GM10266 (cell line): ENCODE measurements at regions not wholly inside any gene's neighbourhood (a gene's known extent, or its start where the extent isn't known, plus 50 kb on each side); places are given as distances from the start of the nearest gene placed in this dataset.

Source experiments
- DNase-seq: peaks from one replicate; pipeline ENCODE4 v3.0.0; 2012; ENCODE audit errors: extremely low spot score
- CTCF ChIP-seq: IDR thresholded peaks from 2 replicates; pipeline ENCODE4 v1.5.1; 2012; ENCODE audit warnings: mild to moderate bottlenecking, low read depth; ENCODE audit not compliant: control insufficient read depth, insufficient read depth; ENCODE audit errors: missing control alignments

GRCh38 chr15:29461877-29462276 lies 192.3 kb upstream of the NSMCE3 start:
- TF ChIP-seq CTCF: no peak
- DNase-seq: no peak

- TF ChIP-seq CTCF: no peak
- DNase-seq: no peak
Measured at GRCh38 chr15:29458361-29458760, 188.7 kb upstream of the NSMCE3 start.

GRCh38 chr15:29457729-29458128 lies 188.1 kb upstream of the NSMCE3 start:
- no peak for TF ChIP-seq CTCF
- no peak for DNase-seq

- no peak for DNase-seq
- TF ChIP-seq CTCF: no peak
Measured at GRCh38 chr15:29456964-29457363, 187.3 kb upstream of the NSMCE3 start.

- DNase-seq: peak; percentile 36
- TF ChIP-seq CTCF: no peak
Measured at GRCh38 chr15:29456255-29456654, 186.6 kb upstream of the NSMCE3 start.

GRCh38 chr15:29455530-29455929 lies 185.9 kb upstream of the NSMCE3 start:
- no peak for TF ChIP-seq CTCF

GRCh38 chr15:29455055-29455454 lies 185.4 kb upstream of the NSMCE3 start:
- no peak for TF ChIP-seq CTCF
- no peak for DNase-seq

More at GRCh38 chr15:29455530-29455929, 185.9 kb upstream of the NSMCE3 start:
- no peak for DNase-seq
